Liver (tissue), 8 donors: ENCODE measurements at regions not wholly inside any gene's neighbourhood (a gene's known extent, or its start where the extent isn't known, plus 50 kb on each side); places are given as distances from the start of the nearest gene placed in this dataset.

Experiments
- DNase-seq: peaks from one replicate; pipeline ENCODE4 v3.0.0-alpha.2; 2017; ENCODE audit warnings: low spot score
- H3K27ac ChIP-seq, 2 donors: one replicate each; pipeline ENCODE4 v1.7.0; 2013; ENCODE audit warnings: inconsistent platforms in 2 of 2, low read length in 2 of 2, control low read depth in 1 of 2, low read depth in 1 of 2, mild to moderate bottlenecking in 1 of 2
- H3K27me3 ChIP-seq, 4 donors: one replicate each; pipeline versions ENCODE4 v1.6.1 to v1.7.0; 2013; ENCODE audit warnings: low read length in 3 of 4, inconsistent platforms in 1 of 4, mild to moderate bottlenecking in 1 of 4, moderate library complexity in 1 of 4; ENCODE audit not compliant: control insufficient read depth in 4 of 4, insufficient read depth in 4 of 4
- H3K36me3 ChIP-seq, 4 donors: one replicate each; pipeline versions ENCODE4 v1.6.1 to v1.7.0; 2013; ENCODE audit warnings: low read length in 3 of 4, mild to moderate bottlenecking in 3 of 4, low read depth in 1 of 4, moderate library complexity in 1 of 4; ENCODE audit not compliant: control insufficient read depth in 4 of 4, insufficient read depth in 3 of 4
- H3K4me1 ChIP-seq, 4 donors: one replicate each; pipeline versions ENCODE4 v1.6.1 to v1.7.0; 2013; ENCODE audit warnings: low read length in 3 of 4, mild to moderate bottlenecking in 3 of 4, moderate library complexity in 1 of 4; ENCODE audit not compliant: control insufficient read depth in 4 of 4, insufficient read depth in 4 of 4
- H3K4me3 ChIP-seq, 3 donors: one replicate each; pipeline versions ENCODE4 v1.6.1 to v1.7.0; 2013; ENCODE audit warnings: low read length in 3 of 3, control low read depth in 1 of 3, low read depth in 1 of 3, mild to moderate bottlenecking in 1 of 3
- H3K9ac ChIP-seq, 2 donors: one replicate each; pipeline ENCODE4 v1.7.0; 2013; ENCODE audit warnings: low read length in 2 of 2, mild to moderate bottlenecking in 2 of 2, moderate library complexity in 2 of 2, control low read depth in 1 of 2, low read depth in 1 of 2
- H3K9me3 ChIP-seq, 4 donors: one replicate each; pipeline versions ENCODE4 v1.6.1 to v1.7.0; 2013; ENCODE audit warnings: low read length in 3 of 4; ENCODE audit not compliant: control insufficient read depth in 4 of 4
- ATF3 ChIP-seq: IDR thresholded peaks from 2 replicates; pipeline ENCODE4 v1.6.1; 2016; ENCODE audit warnings: antibody characterized with exemption
- EGR1 ChIP-seq, 2 donors: IDR thresholded peaks; 2 replicates each; pipeline ENCODE4 v1.6.1; 2016 to 2018; ENCODE audit warnings: antibody characterized with exemption in 2 of 2, low read depth in 2 of 2
- FOXA2 ChIP-seq: IDR thresholded peaks from 2 replicates; pipeline ENCODE4 v1.6.1; 2016; ENCODE audit warnings: antibody characterized with exemption
- HNF4G ChIP-seq: IDR thresholded peaks from 2 replicates; pipeline ENCODE4 v1.6.1; 2016; ENCODE audit warnings: antibody characterized with exemption
- NR2F2 ChIP-seq: IDR thresholded peaks from 2 replicates; pipeline ENCODE4 v1.6.1; 2016; ENCODE audit warnings: antibody characterized with exemption
- RXRA ChIP-seq, 2 donors: IDR thresholded peaks; 2 replicates each; pipeline ENCODE4 v1.6.1; 2017 to 2018; ENCODE audit warnings: antibody characterized with exemption in 2 of 2, mild to moderate bottlenecking in 1 of 2
- SP1 ChIP-seq: IDR thresholded peaks from 2 replicates; pipeline ENCODE4 v1.6.1; 2018; ENCODE audit warnings: antibody characterized with exemption, mild to moderate bottlenecking
- YY1 ChIP-seq: IDR thresholded peaks from 2 replicates; pipeline ENCODE4 v1.6.1; 2016; ENCODE audit warnings: antibody characterized with exemption, mild to moderate bottlenecking
- WGBS: extraction: QIAGEN DNeasy Blood & Tissue Kit; methylation state at CpG from one replicate; pipeline ENCODE4 v1.1.7; 2013; 5-methylcytosine and 5-hydroxymethylcytosine counted together
- TF ChIP-seq, protein P1 (sequence below): IDR thresholded peaks from 2 replicates; pipeline ENCODE4 v1.6.1; 2016; ENCODE audit warnings: antibody characterized with exemption
- TF ChIP-seq, protein P2 (sequence below): fragments of 150-350 bp; IDR thresholded peaks from 2 replicates; pipeline ENCODE4 v1.5.1; 2017; ENCODE audit warnings: improper control_type of control experiment, low read depth, low read length; ENCODE audit not compliant: missing input control
- donor health status: healthy.
- donor health status: healthy.
- donor health status: healthy.
- donor health status: healthy.
- donor health status: healthy.

GRCh38 chr13:104831831-104832230, 1703.6 kb downstream of the EFNB2 start:
- Histone ChIP-seq H3K4me1 (no peaks in the 10 kb centered on the region), H3K4me3 (no peak overlapping the region), H3K9ac (no peak overlapping the region), H3K36me3 (no peaks in the 10 kb centered on the region), H3K27me3 (no peaks in the 10 kb centered on the region), H3K27ac (no peak overlapping the region), H3K9me3 (no peaks in the 10 kb centered on the region)
- DNase-seq, result no peak
- TF ChIP-seq EGR1 (IDR thresholded peaks at IDR 0.05; ENCODE audit: low read depth in 2 of 2), result no peak
- TF ChIP-seq, protein P1, sequence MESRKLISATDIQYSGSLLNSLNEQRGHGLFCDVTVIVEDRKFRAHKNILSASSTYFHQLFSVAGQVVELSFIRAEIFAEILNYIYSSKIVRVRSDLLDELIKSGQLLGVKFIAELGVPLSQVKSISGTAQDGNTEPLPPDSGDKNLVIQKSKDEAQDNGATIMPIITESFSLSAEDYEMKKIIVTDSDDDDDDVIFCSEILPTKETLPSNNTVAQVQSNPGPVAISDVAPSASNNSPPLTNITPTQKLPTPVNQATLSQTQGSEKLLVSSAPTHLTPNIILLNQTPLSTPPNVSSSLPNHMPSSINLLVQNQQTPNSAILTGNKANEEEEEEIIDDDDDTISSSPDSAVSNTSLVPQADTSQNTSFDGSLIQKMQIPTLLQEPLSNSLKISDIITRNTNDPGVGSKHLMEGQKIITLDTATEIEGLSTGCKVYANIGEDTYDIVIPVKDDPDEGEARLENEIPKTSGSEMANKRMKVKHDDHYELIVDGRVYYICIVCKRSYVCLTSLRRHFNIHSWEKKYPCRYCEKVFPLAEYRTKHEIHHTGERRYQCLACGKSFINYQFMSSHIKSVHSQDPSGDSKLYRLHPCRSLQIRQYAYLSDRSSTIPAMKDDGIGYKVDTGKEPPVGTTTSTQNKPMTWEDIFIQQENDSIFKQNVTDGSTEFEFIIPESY, result no peak
- TF ChIP-seq RXRA (IDR thresholded peaks at IDR 0.05), result no peak
- 71% methylated on average over 6 of the region's 6 CpGs for WGBS

DNA sequence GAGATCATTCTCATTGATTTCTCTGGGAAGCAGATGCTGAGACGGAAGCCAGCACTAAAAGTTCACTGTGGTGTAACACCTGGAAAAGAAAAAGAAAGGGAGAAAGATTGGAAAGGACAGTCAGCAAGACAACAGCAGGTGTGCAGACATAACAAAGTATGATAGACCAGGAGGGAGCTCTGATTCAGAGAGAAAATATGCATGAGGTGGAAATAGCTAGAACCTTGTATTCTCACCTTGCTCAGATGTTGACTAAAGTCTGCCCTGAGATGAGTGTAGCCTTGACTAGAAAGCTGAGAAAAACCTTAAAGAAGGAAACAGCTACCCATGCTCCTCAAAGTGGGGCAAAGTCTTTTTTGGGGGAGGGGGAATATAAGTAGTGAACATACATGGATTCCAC, 1711.8 kb downstream of the EFNB2 start:
- H3K9me3 ChIP-seq, result no peaks in the 10 kb centered on the region
- H3K27ac ChIP-seq, result no peak overlapping the region
- no peak overlapping the region for H3K9ac ChIP-seq
- TF ChIP-seq ATF3 (no peak), FOXA2 (no peak), RXRA (IDR thresholded peaks at IDR 0.05) (no peak), SP1 (no peak), NR2F2 (no peak), EGR1 (IDR thresholded peaks at IDR 0.05; ENCODE audit: low read depth in 2 of 2) (no peak)
- TF ChIP-seq, protein P1, result no peak
- TF ChIP-seq, protein P2, sequence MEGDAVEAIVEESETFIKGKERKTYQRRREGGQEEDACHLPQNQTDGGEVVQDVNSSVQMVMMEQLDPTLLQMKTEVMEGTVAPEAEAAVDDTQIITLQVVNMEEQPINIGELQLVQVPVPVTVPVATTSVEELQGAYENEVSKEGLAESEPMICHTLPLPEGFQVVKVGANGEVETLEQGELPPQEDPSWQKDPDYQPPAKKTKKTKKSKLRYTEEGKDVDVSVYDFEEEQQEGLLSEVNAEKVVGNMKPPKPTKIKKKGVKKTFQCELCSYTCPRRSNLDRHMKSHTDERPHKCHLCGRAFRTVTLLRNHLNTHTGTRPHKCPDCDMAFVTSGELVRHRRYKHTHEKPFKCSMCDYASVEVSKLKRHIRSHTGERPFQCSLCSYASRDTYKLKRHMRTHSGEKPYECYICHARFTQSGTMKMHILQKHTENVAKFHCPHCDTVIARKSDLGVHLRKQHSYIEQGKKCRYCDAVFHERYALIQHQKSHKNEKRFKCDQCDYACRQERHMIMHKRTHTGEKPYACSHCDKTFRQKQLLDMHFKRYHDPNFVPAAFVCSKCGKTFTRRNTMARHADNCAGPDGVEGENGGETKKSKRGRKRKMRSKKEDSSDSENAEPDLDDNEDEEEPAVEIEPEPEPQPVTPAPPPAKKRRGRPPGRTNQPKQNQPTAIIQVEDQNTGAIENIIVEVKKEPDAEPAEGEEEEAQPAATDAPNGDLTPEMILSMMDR, result no peak
- H3K4me1 ChIP-seq, result no peaks in the 10 kb centered on the region
- no peak overlapping the region for H3K4me3 ChIP-seq
- H3K36me3 ChIP-seq, result no peaks in the 10 kb centered on the region
- DNase-seq, result no peak
- 64% methylated on average over 1 of the region's 1 CpG for WGBS
- H3K27me3 ChIP-seq, result peaks cover 0 to 5% (median 2%) of the 10 kb centered on the region in 4 donors

- Histone ChIP-seq H3K27me3 (peaks cover 0 to 5% (median 2%) of the 10 kb centered on the region in 4 donors), H3K9ac (no peak overlapping the region), H3K36me3 (no peaks in the 10 kb centered on the region), H3K27ac (no peak overlapping the region), H3K4me3 (no peak overlapping the region), H3K4me1 (no peaks in the 10 kb centered on the region), H3K9me3 (no peaks in the 10 kb centered on the region)
- TF ChIP-seq HNF4G, result no peak
- TF ChIP-seq NR2F2, result no peak
- TF ChIP-seq, protein P2, result no peak
- no peak for TF ChIP-seq RXRA (IDR thresholded peaks at IDR 0.05)
- TF ChIP-seq YY1, result no peak
- WGBS, result 35% methylated on average over 3 of the region's 3 CpGs
- DNase-seq, result no peak
Observed at GRCh38 chr13:104823071-104823470, 1712.4 kb downstream of the EFNB2 start.
